ENCODE measurements at regions not wholly inside any gene's neighbourhood (a gene's known extent, or its start where the extent isn't known, plus 50 kb on each side); places are given as distances from the start of the nearest gene placed in this dataset.

DNA sequence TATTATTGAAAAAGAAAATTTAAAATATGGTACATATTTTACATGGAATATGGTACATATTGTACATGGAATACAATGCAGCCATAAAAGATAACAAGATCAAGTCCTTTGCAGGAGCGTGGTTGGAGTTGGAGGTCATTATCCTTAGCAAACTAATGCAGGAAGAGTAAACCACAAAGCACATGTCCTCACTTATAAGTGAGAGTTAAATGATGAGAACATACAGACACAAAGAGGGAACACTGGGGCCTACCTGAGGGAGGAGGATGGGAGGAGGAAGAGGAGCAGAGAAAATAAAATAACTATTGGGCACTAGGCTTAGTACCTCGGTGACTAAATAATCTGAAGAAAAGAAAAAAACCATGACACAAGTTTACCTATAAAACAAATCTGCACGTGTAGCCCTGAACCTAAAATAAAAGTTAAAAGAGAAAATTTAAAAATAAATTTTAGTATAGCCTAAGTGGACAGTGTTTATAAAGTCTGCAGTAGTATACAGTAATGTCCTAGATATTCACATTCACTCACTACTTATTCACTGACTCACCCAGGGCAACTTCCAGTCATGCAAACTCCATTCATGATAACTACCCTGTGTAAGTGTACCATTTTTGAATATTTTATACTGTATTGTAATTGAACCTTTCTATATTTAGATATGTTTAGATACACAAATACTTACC, 204.4 kb downstream of the FAM76B start:
- TF ChIP-seq, protein P1, sequence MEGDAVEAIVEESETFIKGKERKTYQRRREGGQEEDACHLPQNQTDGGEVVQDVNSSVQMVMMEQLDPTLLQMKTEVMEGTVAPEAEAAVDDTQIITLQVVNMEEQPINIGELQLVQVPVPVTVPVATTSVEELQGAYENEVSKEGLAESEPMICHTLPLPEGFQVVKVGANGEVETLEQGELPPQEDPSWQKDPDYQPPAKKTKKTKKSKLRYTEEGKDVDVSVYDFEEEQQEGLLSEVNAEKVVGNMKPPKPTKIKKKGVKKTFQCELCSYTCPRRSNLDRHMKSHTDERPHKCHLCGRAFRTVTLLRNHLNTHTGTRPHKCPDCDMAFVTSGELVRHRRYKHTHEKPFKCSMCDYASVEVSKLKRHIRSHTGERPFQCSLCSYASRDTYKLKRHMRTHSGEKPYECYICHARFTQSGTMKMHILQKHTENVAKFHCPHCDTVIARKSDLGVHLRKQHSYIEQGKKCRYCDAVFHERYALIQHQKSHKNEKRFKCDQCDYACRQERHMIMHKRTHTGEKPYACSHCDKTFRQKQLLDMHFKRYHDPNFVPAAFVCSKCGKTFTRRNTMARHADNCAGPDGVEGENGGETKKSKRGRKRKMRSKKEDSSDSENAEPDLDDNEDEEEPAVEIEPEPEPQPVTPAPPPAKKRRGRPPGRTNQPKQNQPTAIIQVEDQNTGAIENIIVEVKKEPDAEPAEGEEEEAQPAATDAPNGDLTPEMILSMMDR (IDR thresholded peaks at IDR 0.05; ENCODE audit: insufficient read depth in 1 of 2, low read depth in 1 of 2, low read length in 1 of 2, severe bottlenecking in 1 of 2, unreplicated experiment in 1 of 2), result no peak
- intact Hi-C loops (cut with micrococcal nuclease; ENCODE audit: unreplicated experiment), result no loop called here
- Histone ChIP-seq H3K9me3 (no peaks in the 10 kb centered on the region), H3K27me3 (replicated peaks; ENCODE audit: control insufficient read depth, insufficient read depth, low read length) (no peaks in the 10 kb centered on the region), H3K4me1 (no peaks in the 10 kb centered on the region), H3K4me3 (ENCODE audit: low read depth, low read length) (no peak overlapping the region), H3K36me3 (ENCODE audit: control insufficient read depth, insufficient read depth, low read length) (no peaks in the 10 kb centered on the region)
- DNase-seq, result no peak
- ChIA-PET POLR2A (no interaction called here), CTCF (interaction anchor here (1.0 kb wide), 1 partner anchor 120 kb away, joined by 3 read pairs; no protein-coding TSS in a partner anchor)
- Mint-ChIP-seq H3K4me1 (ENCODE audit: low read depth, unreplicated experiment) (no peaks in the 10 kb centered on the region), H3K9me3 (ENCODE audit: unreplicated experiment) (peaks cover 9% of the 10 kb centered on the region), H3K36me3 (ENCODE audit: insufficient read depth, unreplicated experiment) (no peaks in the 10 kb centered on the region), H3K27ac (ENCODE audit: unreplicated experiment) (no peak overlapping the region), H3K27me3 (ENCODE audit: insufficient read depth, unreplicated experiment) (no peaks in the 10 kb centered on the region), H3K4me3 (ENCODE audit: unreplicated experiment) (no peak overlapping the region)
- BruUV-seq (replicated peaks), result no TSS peak

DNA sequence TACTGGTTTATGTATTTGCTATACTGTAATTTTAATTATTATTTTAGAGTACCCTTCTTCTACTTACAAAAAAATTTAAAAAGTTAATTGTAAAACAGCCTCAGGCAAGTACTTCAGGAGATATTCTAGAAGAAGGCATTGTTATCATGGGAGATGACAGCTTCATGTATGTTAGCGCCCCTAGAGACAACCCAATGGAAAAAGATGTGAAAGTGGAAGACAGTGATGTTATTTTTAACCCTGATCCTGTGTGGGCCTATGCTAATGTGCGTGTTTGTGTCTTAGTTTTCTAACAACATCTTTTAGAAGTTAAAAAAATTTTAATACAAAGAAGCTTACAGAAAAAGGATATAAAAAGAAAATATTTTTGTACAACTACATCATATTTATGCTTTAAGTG, 205.0 kb downstream of the FAM76B start:
- ChIA-PET CTCF (interaction anchor here (0.5 to 1.0 kb wide), 2 partner anchors 121 to 294 kb away, joined by 3 read pairs; no protein-coding TSS in a partner anchor), POLR2A (no interaction called here)
- TF ChIP-seq, protein P1 (IDR thresholded peaks at IDR 0.05; ENCODE audit: insufficient read depth in 1 of 2, low read depth in 1 of 2, low read length in 1 of 2, severe bottlenecking in 1 of 2, unreplicated experiment in 1 of 2), result peak in 1 of 2 experiments; percentile 29
- Histone ChIP-seq H3K4me1 (no peaks in the 10 kb centered on the region), H3K4me3 (ENCODE audit: low read depth, low read length) (no peak overlapping the region), H3K36me3 (ENCODE audit: control insufficient read depth, insufficient read depth, low read length) (no peaks in the 10 kb centered on the region), H3K27me3 (replicated peaks; ENCODE audit: control insufficient read depth, insufficient read depth, low read length) (no peaks in the 10 kb centered on the region), H3K9me3 (no peaks in the 10 kb centered on the region)
- no peaks in the 10 kb centered on the region for H3K4me1 Mint-ChIP-seq (ENCODE audit: low read depth, unreplicated experiment)
- H3K36me3 Mint-ChIP-seq (ENCODE audit: insufficient read depth, unreplicated experiment), result no peaks in the 10 kb centered on the region
- no peak overlapping the region for H3K27ac Mint-ChIP-seq (ENCODE audit: unreplicated experiment)
- H3K9me3 Mint-ChIP-seq (ENCODE audit: unreplicated experiment), result peaks cover 9% of the 10 kb centered on the region
- no peak for DNase-seq
- no TSS peak for BruUV-seq (replicated peaks)
- no peaks in the 10 kb centered on the region for H3K27me3 Mint-ChIP-seq (ENCODE audit: insufficient read depth, unreplicated experiment)
- intact Hi-C loops (cut with micrococcal nuclease; ENCODE audit: unreplicated experiment), result no loop called here
- H3K4me3 Mint-ChIP-seq (ENCODE audit: unreplicated experiment), result no peak overlapping the region

DNA sequence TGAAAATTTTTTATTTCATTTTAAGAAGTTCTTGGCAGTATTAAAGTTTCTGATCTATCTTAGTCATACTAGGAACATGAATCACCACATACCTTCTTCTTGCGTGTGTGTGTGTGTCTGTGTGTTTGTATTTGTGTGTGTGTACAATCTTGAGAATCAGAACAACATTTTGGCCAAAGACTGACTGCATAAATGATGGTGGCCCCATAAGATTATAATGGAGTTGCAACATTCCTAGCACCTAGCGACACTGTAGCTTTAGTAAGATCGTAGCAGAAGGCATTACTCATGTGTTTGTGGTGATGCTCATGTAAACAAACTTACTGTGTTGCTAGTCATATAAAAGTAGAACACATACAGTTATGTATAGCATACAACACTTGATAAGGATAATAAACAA, 205.4 kb downstream of the FAM76B start:
- Mint-ChIP-seq H3K4me3 (ENCODE audit: unreplicated experiment) (no peak overlapping the region), H3K27ac (ENCODE audit: unreplicated experiment) (no peak overlapping the region), H3K9me3 (ENCODE audit: unreplicated experiment) (peaks cover 9% of the 10 kb centered on the region), H3K36me3 (ENCODE audit: insufficient read depth, unreplicated experiment) (no peaks in the 10 kb centered on the region), H3K4me1 (ENCODE audit: low read depth, unreplicated experiment) (no peaks in the 10 kb centered on the region), H3K27me3 (ENCODE audit: insufficient read depth, unreplicated experiment) (no peaks in the 10 kb centered on the region)
- H3K4me1 ChIP-seq, result no peaks in the 10 kb centered on the region
- H3K36me3 ChIP-seq (ENCODE audit: control insufficient read depth, insufficient read depth, low read length), result no peaks in the 10 kb centered on the region
- H3K4me3 ChIP-seq (ENCODE audit: low read depth, low read length), result no peak overlapping the region
- TF ChIP-seq, protein P1 (IDR thresholded peaks at IDR 0.05; ENCODE audit: insufficient read depth in 1 of 2, low read depth in 1 of 2, low read length in 1 of 2, severe bottlenecking in 1 of 2, unreplicated experiment in 1 of 2), result no peak
- intact Hi-C loops (cut with micrococcal nuclease; ENCODE audit: unreplicated experiment), result no loop called here
- ChIA-PET POLR2A (no interaction called here), CTCF (interaction anchor here (0.5 to 1.0 kb wide), 2 partner anchors 121 to 293 kb away, joined by 3 read pairs; no protein-coding TSS in a partner anchor)
- no peaks in the 10 kb centered on the region for H3K27me3 ChIP-seq (replicated peaks; ENCODE audit: control insufficient read depth, insufficient read depth, low read length)
- BruUV-seq (replicated peaks), result no TSS peak
- DNase-seq, result no peak
- no peaks in the 10 kb centered on the region for H3K9me3 ChIP-seq

All from Caco-2 (cell line).